ENCODE measurements at regions not wholly inside any gene's neighbourhood (a gene's known extent, or its start where the extent isn't known, plus 50 kb on each side); places are given as distances from the start of the nearest gene placed in this dataset.

GRCh38 chr13:77398825-77399620 lies 72.1 kb upstream of the MYCBP2 start:
- Histone ChIP-seq H3K9me3 (no peaks in the 10 kb centered on the region), H3K4me3 (no peak overlapping the region), H3K36me3 (ENCODE audit: low read depth) (no peaks in the 10 kb centered on the region), H3K4me1 (ENCODE audit: low read depth) (no peaks in the 10 kb centered on the region)
- no peak for DNase-seq
- ATAC-seq: no peak
- intact Hi-C loops (cut with DNase I, micrococcal nuclease): no loop called here
- no peak for TF ChIP-seq CTCF (IDR thresholded peaks at IDR 0.05)

DNA sequence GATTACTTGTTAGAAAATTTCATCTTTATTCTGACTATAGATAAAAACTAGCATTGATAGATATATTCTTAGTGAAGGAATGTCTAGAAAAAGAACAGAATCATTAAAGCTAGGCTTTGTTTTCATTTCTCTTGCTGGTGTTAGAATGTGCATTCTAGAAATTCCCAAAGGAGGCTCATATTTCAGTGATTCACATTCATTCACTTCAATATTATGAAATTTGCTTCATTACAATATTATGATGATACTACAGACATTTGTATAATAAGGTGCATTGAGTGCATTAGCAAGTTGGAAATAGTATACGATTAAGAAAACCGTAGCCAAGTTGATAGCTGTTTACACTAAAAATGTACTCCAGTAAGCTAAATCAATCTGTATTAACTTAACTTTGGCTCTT lies 70.7 kb upstream of the MYCBP2 start:
- intact Hi-C loops (cut with DNase I, micrococcal nuclease): no loop called here
- no peaks in the 10 kb centered on the region for H3K4me1 ChIP-seq (ENCODE audit: low read depth)
- no peaks in the 10 kb centered on the region for H3K36me3 ChIP-seq (ENCODE audit: low read depth)
- ATAC-seq (no peak), DNase-seq (no peak)
- no peak overlapping the region for H3K4me3 ChIP-seq
- TF ChIP-seq CTCF (IDR thresholded peaks at IDR 0.05): no peak
- no peaks in the 10 kb centered on the region for H3K9me3 ChIP-seq

GRCh38 chr13:77391475-77391874 lies 64.6 kb upstream of the MYCBP2 start:
- Histone ChIP-seq H3K36me3 (ENCODE audit: low read depth) (no peaks in the 10 kb centered on the region), H3K4me3 (no peak overlapping the region), H3K9me3 (no peaks in the 10 kb centered on the region), H3K4me1 (ENCODE audit: low read depth) (no peaks in the 10 kb centered on the region)
- ATAC-seq (no peak), DNase-seq (no peak)
- TF ChIP-seq CTCF (IDR thresholded peaks at IDR 0.05): no peak
- intact Hi-C loops (cut with DNase I, micrococcal nuclease): no loop called here

DNA sequence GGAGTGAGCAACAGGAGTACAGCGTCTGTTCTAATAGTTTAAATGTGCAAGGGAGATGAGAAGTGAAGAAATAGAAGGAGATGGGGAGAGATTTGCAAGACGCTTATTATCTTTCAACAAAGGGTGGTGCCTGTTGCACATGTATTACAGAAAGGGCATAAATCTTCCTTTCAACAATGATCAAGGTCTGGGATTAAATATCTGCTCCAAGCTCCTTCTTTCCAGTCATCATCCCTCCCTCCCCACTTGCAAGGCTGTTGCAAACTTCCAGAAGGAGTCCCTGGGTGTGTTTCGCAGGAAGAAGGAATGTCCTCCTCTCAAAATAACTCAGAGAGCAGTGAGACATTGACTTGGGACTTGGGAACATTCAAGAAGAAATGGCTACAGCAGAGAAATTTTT lies 63.5 kb upstream of the MYCBP2 start:
- no peaks in the 10 kb centered on the region for H3K36me3 ChIP-seq (ENCODE audit: low read depth)
- ATAC-seq (no peak), DNase-seq (no peak)
- no peaks in the 10 kb centered on the region for H3K9me3 ChIP-seq
- no peak overlapping the region for H3K4me3 ChIP-seq
- TF ChIP-seq CTCF (IDR thresholded peaks at IDR 0.05): no peak
- intact Hi-C loops (cut with DNase I, micrococcal nuclease): no loop called here
- no peaks in the 10 kb centered on the region for H3K4me1 ChIP-seq (ENCODE audit: low read depth)

- Histone ChIP-seq H3K9me3 (no peaks in the 10 kb centered on the region), H3K36me3 (ENCODE audit: low read depth) (no peaks in the 10 kb centered on the region), H3K4me3 (no peak overlapping the region), H3K4me1 (ENCODE audit: low read depth) (no peaks in the 10 kb centered on the region)
- DNase-seq: no peak
- intact Hi-C loops (cut with DNase I, micrococcal nuclease): no loop called here
- TF ChIP-seq CTCF (IDR thresholded peaks at IDR 0.05): no peak
- no peak for ATAC-seq
Observed at GRCh38 chr13:77389625-77390000, 62.7 kb upstream of the MYCBP2 start.

Measured in mucosa of descending colon (tissue), 3 donors.